Neuronal stem cell (in vitro differentiated cells): ENCODE measurements at regions not wholly inside any gene's neighbourhood (a gene's known extent, or its start where the extent isn't known, plus 50 kb on each side); places are given as distances from the start of the nearest gene placed in this dataset.

Experiments
- DNase-seq: peaks from one replicate; pipeline ENCODE4 v3.0.0-alpha.2; 2013; ENCODE audit warnings: low spot score
- H2AFZ ChIP-seq: one replicate; pipeline ENCODE4 v1.6.1; 2013; ENCODE audit warnings: mild to moderate bottlenecking, low read length, inconsistent platforms
- H2AK5ac ChIP-seq: 2 replicates; pipeline ENCODE4 v1.6.1; 2013; ENCODE audit warnings: low read depth, mild to moderate bottlenecking, inconsistent platforms, low read length, moderate library complexity, mixed read lengths
- H2BK120ac ChIP-seq: 2 replicates; pipeline ENCODE4 v1.6.1; 2013; ENCODE audit warnings: low read depth, mild to moderate bottlenecking, inconsistent platforms, low read length, moderate library complexity, mixed read lengths
- H2BK12ac ChIP-seq: one replicate; pipeline ENCODE4 v1.6.1; 2013; ENCODE audit warnings: low read length, inconsistent platforms
- H2BK15ac ChIP-seq: 2 replicates; pipeline ENCODE4 v1.6.1; 2013; ENCODE audit warnings: mild to moderate bottlenecking, low read length, inconsistent platforms, mixed read lengths
- H2BK5ac ChIP-seq: one replicate; pipeline ENCODE4 v1.6.1; 2013; ENCODE audit warnings: inconsistent platforms, mild to moderate bottlenecking, low read length, moderate library complexity
- H3K14ac ChIP-seq: one replicate; pipeline ENCODE4 v1.6.1; 2013; ENCODE audit warnings: low read length, inconsistent platforms
- H3K18ac ChIP-seq: 2 replicates; pipeline ENCODE4 v1.6.1; 2013; ENCODE audit warnings: low read length, inconsistent platforms
- H3K23ac ChIP-seq: 2 replicates; pipeline ENCODE4 v1.6.1; 2013; ENCODE audit warnings: low read depth, mild to moderate bottlenecking, mixed read lengths, low read length, inconsistent platforms; ENCODE audit not compliant: poor library complexity
- H3K27ac ChIP-seq: replicated peaks from 3 replicates; pipeline ENCODE4 v1.5.1; 2013; ENCODE audit warnings: low read length, inconsistent platforms
- H3K27me3 ChIP-seq, 3 experiments: 2 replicates each; pipeline ENCODE4 v1.6.1; 2013; ENCODE audit warnings: low read length in 3 of 3, mild to moderate bottlenecking in 2 of 3, inconsistent platforms in 1 of 3, low read depth in 1 of 3, mixed read lengths in 1 of 3, moderate library complexity in 1 of 3; ENCODE audit not compliant: control insufficient read depth in 3 of 3, insufficient read depth in 3 of 3
- H3K36me3 ChIP-seq, 2 donors: replicated peaks in 1 of 2; 2 replicates each; pipeline ENCODE4 v1.6.1; 2013; ENCODE audit warnings: low read length in 2 of 2; ENCODE audit not compliant: control insufficient read depth in 2 of 2, insufficient read depth in 2 of 2
- H3K4ac ChIP-seq: 2 replicates; pipeline ENCODE4 v1.6.1; 2013; ENCODE audit warnings: inconsistent platforms, mild to moderate bottlenecking, low read length, moderate library complexity
- H3K4me1 ChIP-seq, 2 donors: 1 replicate in 1 of 2; 2 replicates in 1 of 2; pipeline ENCODE4 v1.6.1; 2013; ENCODE audit warnings: low read length in 2 of 2, low read depth in 1 of 2; ENCODE audit not compliant: control insufficient read depth in 2 of 2, insufficient read depth in 1 of 2
- H3K4me2 ChIP-seq: one replicate; pipeline ENCODE4 v1.6.1; 2013; ENCODE audit warnings: mild to moderate bottlenecking, low read length, inconsistent platforms; ENCODE audit not compliant: insufficient read depth, poor library complexity, severe bottlenecking
- H3K4me3 ChIP-seq, 2 donors: 2 replicates each; pipeline ENCODE4 v1.5.1; 2013; ENCODE audit warnings: low read length in 2 of 2, mild to moderate bottlenecking in 2 of 2, inconsistent platforms in 1 of 2, moderate library complexity in 1 of 2
- H3K79me1 ChIP-seq: one replicate; pipeline ENCODE4 v1.6.1; 2013; ENCODE audit warnings: low read depth, mild to moderate bottlenecking, inconsistent platforms, low read length, moderate library complexity
- H3K9ac ChIP-seq: one replicate; pipeline ENCODE4 v1.6.1; 2013; ENCODE audit warnings: mild to moderate bottlenecking, low read depth, low read length, inconsistent platforms; ENCODE audit not compliant: poor library complexity
- H3K9me3 ChIP-seq, 2 donors: replicated peaks in 1 of 2; 2 replicates each; pipeline versions ENCODE3 to v1.6.1; 2013; ENCODE audit warnings: low read length in 2 of 2, mild to moderate bottlenecking in 2 of 2, inconsistent platforms in 1 of 2, low read depth in 1 of 2, mixed read lengths in 1 of 2, moderate library complexity in 1 of 2; ENCODE audit not compliant: control insufficient read depth in 2 of 2, insufficient read depth in 1 of 2
- H4K8ac ChIP-seq: one replicate; pipeline ENCODE4 v1.6.1; 2013; ENCODE audit warnings: low read depth, mild to moderate bottlenecking, inconsistent platforms, low read length, moderate library complexity
- H4K91ac ChIP-seq: one replicate; pipeline ENCODE4 v1.6.1; 2013; ENCODE audit warnings: low read length, low read depth, mild to moderate bottlenecking, inconsistent platforms; ENCODE audit not compliant: poor library complexity
- WGBS, 2 donors: extraction: QIAGEN DNeasy Blood & Tissue Kit; methylation state at CpG; one replicate each; pipeline ENCODE4 v1.1.7; 2013; ENCODE audit warnings: missing lambda C conversion rate in 2 of 2, mixed read lengths in 1 of 2; ENCODE audit not compliant: insufficient read length in 2 of 2, insufficient replicate concordance in 1 of 2; ENCODE audit errors: extremely low coverage in 2 of 2; 5-methylcytosine and 5-hydroxymethylcytosine counted together

DNA sequence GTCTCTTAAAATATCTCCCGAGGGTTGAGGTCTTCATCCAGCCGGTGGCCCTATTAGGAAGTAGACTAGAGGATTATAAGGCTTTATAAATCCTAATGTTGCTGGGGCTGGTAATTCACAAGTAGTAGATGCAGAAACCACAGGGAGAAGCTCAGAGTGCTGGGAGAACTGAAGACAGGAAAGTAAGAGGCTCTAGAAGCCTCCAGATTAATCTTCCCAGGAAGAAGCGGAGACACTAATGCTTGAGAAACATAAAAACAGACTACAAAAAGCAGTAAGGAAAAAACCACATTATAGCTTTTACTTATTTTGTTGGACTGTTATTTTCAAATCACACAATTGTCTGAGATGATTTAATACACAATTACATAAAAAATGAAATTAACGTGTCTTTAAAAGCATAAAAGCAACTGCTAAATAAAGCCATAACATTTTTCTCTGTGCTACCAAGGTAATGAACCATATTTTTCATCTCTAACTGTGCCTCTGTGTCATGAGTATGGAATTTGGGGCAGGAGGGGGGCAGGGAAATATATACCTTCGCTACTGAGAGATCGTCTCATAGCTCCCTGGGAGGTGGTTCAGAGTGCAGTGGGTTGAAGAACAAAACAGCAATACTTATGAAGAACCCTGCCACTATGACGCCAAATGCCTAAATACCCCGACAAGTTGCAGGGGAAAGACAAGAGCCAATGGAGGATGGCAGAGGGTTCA is 806.2 kb upstream of the WWC1 start:
- H3K23ac ChIP-seq = no peak overlapping the region
- H3K27me3 ChIP-seq = no peaks in the 10 kb centered on the region
- H2BK120ac ChIP-seq = no peak overlapping the region
- no peaks in the 10 kb centered on the region for H3K4me1 ChIP-seq
- H3K4me2 ChIP-seq = no peak overlapping the region
- no peak overlapping the region for H3K14ac ChIP-seq
- no peak overlapping the region for H3K4me3 ChIP-seq
- no CpG with 5 or more reads among the region's 8 CpGs for WGBS, 2 donors
- peaks cover 2% of the 10 kb centered on the region for H3K79me1 ChIP-seq
- no peak overlapping the region for H2BK5ac ChIP-seq
- no peak overlapping the region for H3K4ac ChIP-seq
- no peak overlapping the region for H2AK5ac ChIP-seq
- no peaks in the 10 kb centered on the region for H3K36me3 ChIP-seq
- no peak overlapping the region for H2BK15ac ChIP-seq
- H3K9ac ChIP-seq = no peak overlapping the region
- no peak overlapping the region for H2AFZ ChIP-seq
- no peak overlapping the region for H4K91ac ChIP-seq
- H3K9me3 ChIP-seq = no peaks in the 10 kb centered on the region
- no peak for DNase-seq
- H2BK12ac ChIP-seq = no peak overlapping the region
- no peak overlapping the region for H3K27ac ChIP-seq
- no peak overlapping the region for H4K8ac ChIP-seq
- H3K18ac ChIP-seq = no peak overlapping the region

DNA sequence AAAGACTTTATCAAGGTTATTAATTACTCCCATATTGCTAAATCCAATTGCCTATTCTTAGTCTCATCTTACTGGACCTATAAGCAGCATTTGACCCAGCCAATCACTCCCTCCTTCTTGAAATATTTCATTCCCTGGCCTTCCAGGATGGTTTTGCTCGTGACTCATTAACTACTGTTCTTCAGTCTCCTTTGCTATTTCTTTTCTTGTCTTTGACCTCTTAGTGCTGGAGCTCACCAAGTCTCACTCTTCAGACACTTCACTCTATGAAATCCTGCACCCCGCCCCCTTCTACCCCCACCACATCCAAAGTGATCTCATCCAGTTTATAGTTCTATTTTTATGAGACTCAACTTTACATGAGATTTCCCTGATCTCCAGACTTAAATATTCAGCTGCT is 803.1 kb upstream of the WWC1 start:
- Histone ChIP-seq H3K36me3 (no peaks in the 10 kb centered on the region), H3K9me3 (no peaks in the 10 kb centered on the region)

DNA sequence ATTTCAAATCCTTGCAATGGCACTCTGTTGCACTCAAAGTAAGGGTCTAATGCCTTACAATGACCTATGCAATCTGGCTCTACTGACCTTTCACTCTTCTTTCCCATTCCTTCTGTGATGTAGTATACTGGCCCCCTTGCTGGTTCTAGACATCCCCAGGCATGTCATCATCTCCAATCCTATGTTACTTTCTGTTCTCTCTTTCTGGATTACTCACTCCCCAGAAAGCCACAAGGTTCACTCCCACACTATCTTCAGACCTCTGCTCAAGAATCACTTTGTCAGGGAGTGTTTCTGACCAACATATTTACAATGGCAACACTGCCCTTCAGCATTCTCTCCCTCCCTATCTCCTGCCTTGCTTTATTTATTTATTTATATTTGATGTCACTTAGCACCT is 802.2 kb upstream of the WWC1 start:
- Histone ChIP-seq H3K9ac (no peak overlapping the region), H3K14ac (no peak overlapping the region), H3K27me3 (no peaks in the 10 kb centered on the region), H3K4ac (no peak overlapping the region), H3K4me1 (no peaks in the 10 kb centered on the region), H3K4me2 (no peak overlapping the region), H3K27ac (no peak overlapping the region), H3K36me3 (no peaks in the 10 kb centered on the region), H3K79me1 (peaks cover 2% of the 10 kb centered on the region), H2BK5ac (no peak overlapping the region), H3K18ac (no peak overlapping the region), H2AK5ac (no peak overlapping the region), H2BK15ac (no peak overlapping the region), H4K8ac (no peak overlapping the region), H3K4me3 (no peak overlapping the region), H3K23ac (no peak overlapping the region), H2BK12ac (no peak overlapping the region), H4K91ac (no peak overlapping the region), H2BK120ac (no peak overlapping the region), H2AFZ (no peak overlapping the region), H3K9me3 (no peaks in the 10 kb centered on the region)
- DNase-seq = no peak

More for the DNA sequence above, 803.1 kb upstream of the WWC1 start:
- Histone ChIP-seq H2BK120ac (no peak overlapping the region), H3K18ac (no peak overlapping the region), H2AK5ac (no peak overlapping the region), H2BK15ac (no peak overlapping the region), H3K27me3 (no peaks in the 10 kb centered on the region), H3K9ac (no peak overlapping the region), H2BK12ac (no peak overlapping the region), H3K27ac (no peak overlapping the region), H3K4ac (no peak overlapping the region), H4K8ac (no peak overlapping the region), H3K79me1 (peaks cover 2% of the 10 kb centered on the region), H3K4me3 (no peak overlapping the region), H3K4me2 (no peak overlapping the region), H3K4me1 (no peaks in the 10 kb centered on the region), H4K91ac (no peak overlapping the region), H2BK5ac (no peak overlapping the region), H2AFZ (no peak overlapping the region), H3K14ac (no peak overlapping the region), H3K23ac (no peak overlapping the region)
- no CpG with 5 or more reads among the region's 2 CpGs for WGBS, 2 donors
- DNase-seq = no peak

DNA sequence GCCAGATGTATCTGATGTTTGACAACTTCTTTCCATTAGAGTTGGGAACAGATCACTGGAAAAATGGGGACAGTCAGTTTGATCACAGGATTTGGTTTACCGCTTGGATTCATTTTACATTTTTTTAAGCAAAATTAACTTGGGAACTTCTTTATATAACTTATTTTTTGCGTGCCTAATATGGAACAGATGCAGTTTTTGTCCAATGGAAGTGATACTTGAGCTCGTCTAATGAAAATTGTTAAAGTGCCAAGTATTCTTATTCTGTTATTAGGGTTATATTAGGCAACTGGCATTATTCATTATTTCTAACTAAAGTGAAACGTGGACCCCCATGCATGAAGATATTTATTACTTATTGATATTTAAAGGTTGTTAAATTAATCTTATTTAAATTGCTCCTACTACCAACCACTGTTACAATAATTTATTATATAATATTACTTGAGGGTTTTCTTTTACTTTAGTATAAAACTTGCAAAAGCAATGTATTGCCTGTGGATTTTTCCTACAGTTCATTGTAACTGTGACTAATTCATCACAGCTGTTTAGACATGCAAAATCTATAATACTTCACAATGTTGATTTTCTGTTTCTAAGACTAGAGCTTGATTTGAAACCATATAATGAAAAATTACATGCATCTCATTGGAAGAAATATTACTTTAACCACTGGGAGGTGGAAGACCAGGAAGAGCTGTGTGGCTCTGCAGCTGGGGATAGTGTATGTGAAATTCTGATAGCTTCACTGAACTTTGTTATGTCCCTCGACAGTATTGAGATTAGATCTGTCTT is 787.3 kb upstream of the WWC1 start:
- Histone ChIP-seq H3K23ac (no peak overlapping the region), H3K36me3 (no peaks in the 10 kb centered on the region), H3K4me2 (no peak overlapping the region), H2BK5ac (no peak overlapping the region), H2AK5ac (no peak overlapping the region), H3K79me1 (no peaks in the 10 kb centered on the region), H3K9ac (no peak overlapping the region), H4K8ac (no peak overlapping the region), H4K91ac (no peak overlapping the region), H2BK15ac (no peak overlapping the region), H3K4ac (no peak overlapping the region), H2BK120ac (no peak overlapping the region), H3K18ac (no peak overlapping the region), H3K9me3 (no peaks in the 10 kb centered on the region), H3K4me3 (no peak overlapping the region), H3K27me3 (no peaks in the 10 kb centered on the region), H3K27ac (no peak overlapping the region), H2AFZ (no peak overlapping the region), H3K14ac (no peak overlapping the region), H2BK12ac (no peak overlapping the region), H3K4me1 (no peaks in the 10 kb centered on the region)
- no CpG with 5 or more reads among the region's 5 CpGs for WGBS, 2 donors
- no peak for DNase-seq
